AG04450 (cell line): ENCODE measurements at regions not wholly inside any gene's neighbourhood (a gene's known extent, or its start where the extent isn't known, plus 50 kb on each side); places are given as distances from the start of the nearest gene placed in this dataset.

Experiments
- CTCF ChIA-PET: fragments of 300-600, 350-600 bp; formaldehyde crosslinking; extraction: SDS; loops from one replicate; lab custom pipeline; 2022; ENCODE audit warnings: antibody characterized with exemption, inconsistent platforms; lab: Charles Lee
- POLR2A ChIA-PET: fragments of 350-600 bp; formaldehyde crosslinking; extraction: SDS; loops from one replicate; lab custom pipeline; 2021; ENCODE audit warnings: antibody characterized with exemption, inconsistent platforms; lab: Yijun Ruan, JAX
- DNase-seq: peaks from one replicate; pipeline ENCODE4 v3.0.0-alpha.2; 2011; ENCODE audit warnings: low read depth, low spot score
- H3K27ac ChIP-seq: one replicate; pipeline ENCODE4 v1.5.1; 2012; ENCODE audit warnings: low read depth, low read length, control low read depth
- H3K27me3 ChIP-seq: one replicate; pipeline ENCODE4 v1.6.0; 2012; ENCODE audit warnings: low read length; ENCODE audit not compliant: control insufficient read depth, insufficient read depth
- H3K4me3 ChIP-seq: 2 replicates; pipeline ENCODE4 v1.5.1; 2011; ENCODE audit warnings: mild to moderate bottlenecking, low read depth, low read length, control low read depth
- H3K9me3 ChIP-seq: 2 replicates; pipeline ENCODE4 v1.5.1; 2012; ENCODE audit warnings: low read length; ENCODE audit not compliant: control insufficient read depth, insufficient read depth
- CTCF ChIP-seq: IDR thresholded peaks from 2 replicates; pipeline ENCODE4 v1.5.1; 2011; ENCODE audit warnings: low read depth, low read length, control low read depth, inconsistent platforms

GRCh38 chr6:82679232-82679631 lies 315.6 kb downstream of the TPBG start:
- no peak overlapping the region for H3K27ac ChIP-seq
- no peak for DNase-seq
- H3K27me3 ChIP-seq: no peaks in the 10 kb centered on the region
- H3K4me3 ChIP-seq: no peak overlapping the region
- no peak for TF ChIP-seq CTCF
- H3K9me3 ChIP-seq: no peaks in the 10 kb centered on the region
- ChIA-PET CTCF (no interaction called here), POLR2A (no interaction called here)

GRCh38 chr6:82680192-82680591 lies 316.6 kb downstream of the TPBG start:
- no peak for DNase-seq
- H3K27me3 ChIP-seq: no peaks in the 10 kb centered on the region
- POLR2A ChIA-PET: no interaction called here
- CTCF ChIA-PET: no interaction called here
- H3K9me3 ChIP-seq: no peaks in the 10 kb centered on the region
- no peak overlapping the region for H3K27ac ChIP-seq
- H3K4me3 ChIP-seq: no peak overlapping the region
- TF ChIP-seq CTCF: no peak

- no peaks in the 10 kb centered on the region for H3K27me3 ChIP-seq
- no peak for TF ChIP-seq CTCF
- POLR2A ChIA-PET: no interaction called here
- H3K9me3 ChIP-seq: no peaks in the 10 kb centered on the region
- CTCF ChIA-PET: interaction anchor here (1.1 kb wide), 1 partner anchor 376 kb away, joined by 3 read pairs; no protein-coding TSS in a partner anchor
- H3K4me3 ChIP-seq: no peak overlapping the region
- no peak overlapping the region for H3K27ac ChIP-seq
- DNase-seq: no peak
Measured at GRCh38 chr6:82681119-82681714, 317.6 kb downstream of the TPBG start.

GRCh38 chr6:82686719-82687118 lies 323.1 kb downstream of the TPBG start:
- no peak overlapping the region for H3K4me3 ChIP-seq
- H3K9me3 ChIP-seq: no peaks in the 10 kb centered on the region
- no peak overlapping the region for H3K27ac ChIP-seq
- H3K27me3 ChIP-seq: no peaks in the 10 kb centered on the region
- DNase-seq: no peak
- ChIA-PET POLR2A (no interaction called here), CTCF (no interaction called here)
- no peak for TF ChIP-seq CTCF

GRCh38 chr6:82687855-82688254 lies 324.2 kb downstream of the TPBG start:
- Histone ChIP-seq H3K27ac (no peak overlapping the region), H3K4me3 (no peak overlapping the region), H3K9me3 (no peaks in the 10 kb centered on the region), H3K27me3 (no peaks in the 10 kb centered on the region)
- no peak for DNase-seq
- POLR2A ChIA-PET: no interaction called here
- no peak for TF ChIP-seq CTCF
- CTCF ChIA-PET: no interaction called here
